ENCODE measurements at regions not wholly inside any gene's neighbourhood (a gene's known extent, or its start where the extent isn't known, plus 50 kb on each side); places are given as distances from the start of the nearest gene placed in this dataset.

- Histone ChIP-seq H3K36me3 (ENCODE audit: control insufficient read depth, insufficient read depth, low read length) (no peaks in the 10 kb centered on the region), H3K9me3 (ENCODE audit: control insufficient read depth, insufficient read depth, low read depth, low read length) (no peaks in the 10 kb centered on the region), H3K4me1 (ENCODE audit: control insufficient read depth, insufficient read depth, low read length) (no peaks in the 10 kb centered on the region), H3K4me3 (ENCODE audit: low read depth in 2 of 2, low read length in 2 of 2) (no peak overlapping the region), H3K27me3 (ENCODE audit: control insufficient read depth, insufficient read depth, low read length) (no peaks in the 10 kb centered on the region), H3K27ac (ENCODE audit: low read length) (no peak overlapping the region)
- ChIA-PET CTCF (interaction anchor here (0.7 kb wide), 1 partner anchor 178 kb away, joined by 7 read pairs; no protein-coding TSS in a partner anchor), POLR2A (no interaction called here)
- BruUV-seq (replicated peaks): no TSS peak
- TF ChIP-seq POLR2AphosphoS5 (IDR thresholded peaks at IDR 0.05; ENCODE audit: low read depth, low read length) (no peak), TCF7L2 (IDR thresholded peaks at IDR 0.05; ENCODE audit: low read depth, low read length) (no peak), SIN3A (IDR thresholded peaks at IDR 0.05; ENCODE audit: borderline replicate concordance, insufficient read depth, low read depth, low read length) (no peak)
- TF ChIP-seq, protein P1, sequence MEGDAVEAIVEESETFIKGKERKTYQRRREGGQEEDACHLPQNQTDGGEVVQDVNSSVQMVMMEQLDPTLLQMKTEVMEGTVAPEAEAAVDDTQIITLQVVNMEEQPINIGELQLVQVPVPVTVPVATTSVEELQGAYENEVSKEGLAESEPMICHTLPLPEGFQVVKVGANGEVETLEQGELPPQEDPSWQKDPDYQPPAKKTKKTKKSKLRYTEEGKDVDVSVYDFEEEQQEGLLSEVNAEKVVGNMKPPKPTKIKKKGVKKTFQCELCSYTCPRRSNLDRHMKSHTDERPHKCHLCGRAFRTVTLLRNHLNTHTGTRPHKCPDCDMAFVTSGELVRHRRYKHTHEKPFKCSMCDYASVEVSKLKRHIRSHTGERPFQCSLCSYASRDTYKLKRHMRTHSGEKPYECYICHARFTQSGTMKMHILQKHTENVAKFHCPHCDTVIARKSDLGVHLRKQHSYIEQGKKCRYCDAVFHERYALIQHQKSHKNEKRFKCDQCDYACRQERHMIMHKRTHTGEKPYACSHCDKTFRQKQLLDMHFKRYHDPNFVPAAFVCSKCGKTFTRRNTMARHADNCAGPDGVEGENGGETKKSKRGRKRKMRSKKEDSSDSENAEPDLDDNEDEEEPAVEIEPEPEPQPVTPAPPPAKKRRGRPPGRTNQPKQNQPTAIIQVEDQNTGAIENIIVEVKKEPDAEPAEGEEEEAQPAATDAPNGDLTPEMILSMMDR (IDR thresholded peaks at IDR 0.05): no peak
- TF ChIP-seq, protein P2, sequence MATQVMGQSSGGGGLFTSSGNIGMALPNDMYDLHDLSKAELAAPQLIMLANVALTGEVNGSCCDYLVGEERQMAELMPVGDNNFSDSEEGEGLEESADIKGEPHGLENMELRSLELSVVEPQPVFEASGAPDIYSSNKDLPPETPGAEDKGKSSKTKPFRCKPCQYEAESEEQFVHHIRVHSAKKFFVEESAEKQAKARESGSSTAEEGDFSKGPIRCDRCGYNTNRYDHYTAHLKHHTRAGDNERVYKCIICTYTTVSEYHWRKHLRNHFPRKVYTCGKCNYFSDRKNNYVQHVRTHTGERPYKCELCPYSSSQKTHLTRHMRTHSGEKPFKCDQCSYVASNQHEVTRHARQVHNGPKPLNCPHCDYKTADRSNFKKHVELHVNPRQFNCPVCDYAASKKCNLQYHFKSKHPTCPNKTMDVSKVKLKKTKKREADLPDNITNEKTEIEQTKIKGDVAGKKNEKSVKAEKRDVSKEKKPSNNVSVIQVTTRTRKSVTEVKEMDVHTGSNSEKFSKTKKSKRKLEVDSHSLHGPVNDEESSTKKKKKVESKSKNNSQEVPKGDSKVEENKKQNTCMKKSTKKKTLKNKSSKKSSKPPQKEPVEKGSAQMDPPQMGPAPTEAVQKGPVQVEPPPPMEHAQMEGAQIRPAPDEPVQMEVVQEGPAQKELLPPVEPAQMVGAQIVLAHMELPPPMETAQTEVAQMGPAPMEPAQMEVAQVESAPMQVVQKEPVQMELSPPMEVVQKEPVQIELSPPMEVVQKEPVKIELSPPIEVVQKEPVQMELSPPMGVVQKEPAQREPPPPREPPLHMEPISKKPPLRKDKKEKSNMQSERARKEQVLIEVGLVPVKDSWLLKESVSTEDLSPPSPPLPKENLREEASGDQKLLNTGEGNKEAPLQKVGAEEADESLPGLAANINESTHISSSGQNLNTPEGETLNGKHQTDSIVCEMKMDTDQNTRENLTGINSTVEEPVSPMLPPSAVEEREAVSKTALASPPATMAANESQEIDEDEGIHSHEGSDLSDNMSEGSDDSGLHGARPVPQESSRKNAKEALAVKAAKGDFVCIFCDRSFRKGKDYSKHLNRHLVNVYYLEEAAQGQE (IDR thresholded peaks at IDR 0.05; ENCODE audit: insufficient read depth in 1 of 2, low read depth in 2 of 2, low read length in 1 of 2): no peak
- DNase-seq (ENCODE audit: low read depth, low spot score) (no peak), ATAC-seq (no peak)
- in situ Hi-C loops (cut with HindIII; ENCODE audit: low pct_unique_long_range_greater_than_20kb, low sequenced_read_pairs): no loop called here
- intact Hi-C loops (cut with micrococcal nuclease; ENCODE audit: unreplicated experiment): no loop called here
Observed at GRCh38 chr1:79781261-79781660, 774.7 kb upstream of the ADGRL4 start.

DNA sequence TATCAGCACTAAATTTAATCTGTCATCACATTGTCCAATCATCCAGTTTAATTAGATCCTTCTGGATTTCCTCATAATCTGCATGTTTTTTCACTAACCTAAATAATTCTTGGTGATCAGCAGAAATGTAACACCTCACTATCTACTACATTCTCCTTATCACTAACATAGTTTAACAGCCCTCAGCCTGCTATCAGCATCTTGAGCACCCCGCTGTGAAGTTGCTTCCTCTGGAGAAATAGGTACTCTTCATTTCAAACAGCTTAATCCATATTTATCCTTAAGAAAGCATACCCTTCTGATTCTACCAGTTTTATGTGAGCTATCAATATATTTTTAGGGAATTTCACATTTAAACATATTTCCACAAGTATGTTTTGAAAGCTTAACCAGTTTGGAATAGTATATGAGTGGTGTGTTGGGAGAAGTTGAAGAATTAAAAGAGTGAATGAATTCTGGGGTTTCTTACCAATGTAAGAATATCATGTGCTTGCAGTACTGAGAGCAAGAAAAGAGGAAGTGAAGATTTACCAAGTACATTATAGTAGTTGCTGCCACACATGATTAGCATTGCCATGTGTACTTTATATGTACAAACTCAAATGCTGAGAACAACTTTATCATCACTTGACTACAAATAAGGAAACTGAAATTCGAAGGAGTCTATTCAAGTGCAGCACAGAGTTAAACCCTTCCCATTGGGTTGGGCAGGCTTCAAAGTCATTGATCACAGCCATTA is 771.1 kb upstream of the ADGRL4 start:
- POLR2A ChIA-PET: no interaction called here
- intact Hi-C loops (cut with micrococcal nuclease; ENCODE audit: unreplicated experiment) (no loop called here), in situ Hi-C loops (cut with HindIII; ENCODE audit: low pct_unique_long_range_greater_than_20kb, low sequenced_read_pairs) (no loop called here)
- DNase-seq (ENCODE audit: low read depth, low spot score): no peak
- Histone ChIP-seq H3K9me3 (ENCODE audit: control insufficient read depth, insufficient read depth, low read depth, low read length) (no peaks in the 10 kb centered on the region), H3K27me3 (ENCODE audit: control insufficient read depth, insufficient read depth, low read length) (no peaks in the 10 kb centered on the region), H3K4me1 (ENCODE audit: control insufficient read depth, insufficient read depth, low read length) (no peaks in the 10 kb centered on the region), H3K27ac (ENCODE audit: low read length) (no peak overlapping the region), H3K4me3 (ENCODE audit: low read depth in 2 of 2, low read length in 2 of 2) (no peak overlapping the region), H3K36me3 (ENCODE audit: control insufficient read depth, insufficient read depth, low read length) (no peaks in the 10 kb centered on the region)
- BruUV-seq (replicated peaks): no TSS peak
- TF ChIP-seq, protein P1 (IDR thresholded peaks at IDR 0.05): no peak
- TF ChIP-seq, protein P2 (IDR thresholded peaks at IDR 0.05; ENCODE audit: insufficient read depth in 1 of 2, low read depth in 2 of 2, low read length in 1 of 2): no peak
- no peak for ATAC-seq
- CTCF ChIA-PET: no interaction called here

All from Panc1 (cell line).